ENCODE measurements at regions not wholly inside any gene's neighbourhood (a gene's known extent, or its start where the extent isn't known, plus 50 kb on each side); places are given as distances from the start of the nearest gene placed in this dataset.
A peak's percentile ranks its signal among the peaks of the same experiment; 100 is the strongest.

- H3K4me3 ChIP-seq (ENCODE audit: low read depth, low read length): no peak overlapping the region
- TF ChIP-seq CTCF (conservative IDR thresholded peaks at IDR 0.05; ENCODE audit: low read depth, low read length): no peak
- DNase-seq (ENCODE audit: low read depth): no peak
Observed at GRCh38 chr13:107117327-107118012, 549.5 kb upstream of the ARGLU1 start.

- DNase-seq (ENCODE audit: low read depth): no peak
- no peak for TF ChIP-seq CTCF (conservative IDR thresholded peaks at IDR 0.05; ENCODE audit: low read depth, low read length)
- H3K4me3 ChIP-seq (ENCODE audit: low read depth, low read length): no peak overlapping the region
Observed at GRCh38 chr13:107113387-107113786, 545.5 kb upstream of the ARGLU1 start.

GRCh38 chr13:107111248-107111647, 543.3 kb upstream of the ARGLU1 start:
- no peak overlapping the region for H3K4me3 ChIP-seq (ENCODE audit: low read depth, low read length)
- DNase-seq (ENCODE audit: low read depth): no peak
- TF ChIP-seq CTCF (conservative IDR thresholded peaks at IDR 0.05; ENCODE audit: low read depth, low read length): no peak

- no peak overlapping the region for H3K4me3 ChIP-seq (ENCODE audit: low read depth, low read length)
- no peak for TF ChIP-seq CTCF (conservative IDR thresholded peaks at IDR 0.05; ENCODE audit: low read depth, low read length)
- no peak for DNase-seq (ENCODE audit: low read depth)
Observed at GRCh38 chr13:107104631-107105030, 536.7 kb upstream of the ARGLU1 start.

- no peak for DNase-seq (ENCODE audit: low read depth)
- H3K4me3 ChIP-seq (ENCODE audit: low read depth, low read length): no peak overlapping the region
- no peak for TF ChIP-seq CTCF (conservative IDR thresholded peaks at IDR 0.05; ENCODE audit: low read depth, low read length)
Observed at GRCh38 chr13:107102676-107103075, 534.7 kb upstream of the ARGLU1 start.

- H3K4me3 ChIP-seq (ENCODE audit: low read depth, low read length): no peak overlapping the region
- DNase-seq (ENCODE audit: low read depth): peak; percentile 44
- no peak for TF ChIP-seq CTCF (conservative IDR thresholded peaks at IDR 0.05; ENCODE audit: low read depth, low read length)
Observed at GRCh38 chr13:107099661-107100060, 531.7 kb upstream of the ARGLU1 start.

GRCh38 chr13:107097916-107098315, 530.0 kb upstream of the ARGLU1 start:
- DNase-seq (ENCODE audit: low read depth): no peak
- H3K4me3 ChIP-seq (ENCODE audit: low read depth, low read length): no peak overlapping the region
- no peak for TF ChIP-seq CTCF (conservative IDR thresholded peaks at IDR 0.05; ENCODE audit: low read depth, low read length)
